T-cell (primary cell): ENCODE measurements at regions not wholly inside any gene's neighbourhood (a gene's known extent, or its start where the extent isn't known, plus 50 kb on each side); places are given as distances from the start of the nearest gene placed in this dataset.
A peak's percentile ranks its signal among the peaks of the same experiment; 100 is the strongest.
"Not testable (repeated sequence)": the region's sequence is repeated elsewhere in the genome, so short reads cannot be mapped to it uniquely, and the experiment has no call there.

Experiments
- ATAC-seq, 4 experiments: fragments of 200-7000 bp in 3 of 4; fragments of 150-1000 bp in 1 of 4; cut with Tn5 transposase; replicated peaks in 1 of 4; 1 replicate in 3 of 4; 2 replicates in 1 of 4; pipeline ENCODE4 v1.10.0; 2021; ENCODE audit warnings: moderate library complexity in 3 of 4, mild to moderate bottlenecking in 2 of 4, moderate number of reproducible peaks in 1 of 4
- CTCF ChIA-PET, 2 donors: fragments of 300-600 bp; sonication (Branson Sonifier 250); formaldehyde crosslinking; loops; one replicate each; lab custom pipeline; 2022; ENCODE audit warnings: antibody characterized with exemption in 2 of 2; lab: Charles Lee
- POLR2A ChIA-PET, 2 donors: fragments of 300-600 bp; sonication (Branson Sonifier 250); formaldehyde crosslinking; loops; one replicate each; lab custom pipeline; 2022; ENCODE audit warnings: antibody characterized with exemption in 2 of 2; lab: Charles Lee
- DNase-seq, 35 experiments: peaks; one replicate each; pipeline versions ENCODE4 v3.0.0 to v3.0.0-alpha.2; 2013 to 2023
- H3K27ac ChIP-seq: one replicate; pipeline ENCODE4 v1.5.1; 2013; ENCODE audit warnings: low read length
- H3K27me3 ChIP-seq, 2 experiments: replicated peaks in 1 of 2; 1 replicate in 1 of 2; 2 replicates in 1 of 2; pipeline versions ENCODE4 v1.6.1 to v1.7.0; 2013; ENCODE audit warnings: low read length in 1 of 2, mixed read lengths in 1 of 2; ENCODE audit not compliant: control insufficient read depth in 2 of 2, insufficient read depth in 2 of 2; ENCODE audit errors: extremely low read depth in 1 of 2
- H3K36me3 ChIP-seq, 2 donors: 1 replicate in 1 of 2; 2 replicates in 1 of 2; pipeline versions ENCODE4 v1.6.1 to v1.7.0; 2013; ENCODE audit warnings: low read length in 1 of 2; ENCODE audit not compliant: control insufficient read depth in 2 of 2, insufficient read depth in 1 of 2; ENCODE audit errors: extremely low read depth in 1 of 2
- H3K4me1 ChIP-seq, 2 experiments: 1 replicate in 1 of 2; 2 replicates in 1 of 2; pipeline versions ENCODE4 v1.6.1 to v1.7.0; 2013; ENCODE audit warnings: low read length in 2 of 2, mixed read lengths in 1 of 2; ENCODE audit not compliant: insufficient read depth in 2 of 2, control insufficient read depth in 1 of 2; ENCODE audit errors: extremely low read depth in 1 of 2
- H3K4me3 ChIP-seq, 2 donors: 1 replicate in 1 of 2; 2 replicates in 1 of 2; pipeline versions ENCODE4 v1.5.1 to v1.7.0; 2013; ENCODE audit warnings: mild to moderate bottlenecking in 2 of 2, low read length in 1 of 2, moderate library complexity in 1 of 2; ENCODE audit not compliant: control insufficient read depth in 1 of 2; ENCODE audit errors: extremely low read depth in 1 of 2
- H3K9me3 ChIP-seq: 2 replicates; pipeline ENCODE4 v1.7.0; 2013
- H3K27ac Mint-ChIP-seq, 2 donors: one replicate each; pipeline ENCODE4 v1.8.0; 2020 to 2021; ENCODE audit warnings: mild to moderate bottlenecking in 2 of 2, mixed read lengths in 2 of 2
- H3K27me3 Mint-ChIP-seq, 2 donors: one replicate each; pipeline ENCODE4 v1.8.0; 2021 to 2022; ENCODE audit warnings: mixed read lengths in 2 of 2
- H3K36me3 Mint-ChIP-seq: one replicate; pipeline ENCODE4 v1.8.0; 2021; ENCODE audit warnings: mixed read lengths
- H3K4me1 Mint-ChIP-seq, 3 donors: one replicate each; pipeline ENCODE4 v1.8.0; 2020 to 2022; ENCODE audit warnings: mixed read lengths in 3 of 3, mild to moderate bottlenecking in 1 of 3
- H3K4me3 Mint-ChIP-seq, 3 donors: one replicate each; pipeline ENCODE4 v1.8.0; 2020 to 2022; ENCODE audit warnings: mild to moderate bottlenecking in 3 of 3, mixed read lengths in 3 of 3, moderate library complexity in 3 of 3
- H3K9me3 Mint-ChIP-seq, 3 donors: one replicate each; pipeline ENCODE4 v1.8.0; 2020 to 2022; ENCODE audit warnings: mixed read lengths in 3 of 3
- WGBS: methylation state at CpG from one replicate; pipeline ENCODE4 v1.1.5; 2013; ENCODE audit warnings: missing lambda C conversion rate; ENCODE audit not compliant: insufficient coverage; 5-methylcytosine and 5-hydroxymethylcytosine counted together

GRCh38 chr17:64778240-64779097 lies 116.4 kb upstream of the SMURF2 start:
- peak in 8 of 35 experiments; percentile 15 to 39 (median 26) for DNase-seq
- peak overlapping the region; percentile 56 to 65 (median 61) for H3K4me3 Mint-ChIP-seq
- peaks cover 0 to 1% of the 10 kb centered on the region in 2 donors for H3K27me3 Mint-ChIP-seq
- ChIA-PET CTCF (no interaction called here), POLR2A (no interaction called here)
- H3K27ac ChIP-seq: no peak overlapping the region
- H3K36me3 ChIP-seq: no peaks in the 10 kb centered on the region
- peak overlapping the region; percentile 2 to 65 for H3K4me3 ChIP-seq
- no peaks in the 10 kb centered on the region for H3K9me3 ChIP-seq
- H3K27me3 ChIP-seq: peaks cover 2 to 32% of the 10 kb centered on the region in 2 experiments
- ATAC-seq: peak in 3 of 4 experiments; percentile 4 to 14 (median 12)
- H3K9me3 Mint-ChIP-seq: no peaks in the 10 kb centered on the region
- H3K4me1 ChIP-seq: peaks cover 17 to 55% of the 10 kb centered on the region in 2 experiments
- no peak overlapping the region for H3K27ac Mint-ChIP-seq
- WGBS: 61% methylated on average over 96 of the region's 107 CpGs
- H3K4me1 Mint-ChIP-seq: peaks cover 12 to 38% (median 30%) of the 10 kb centered on the region in 3 donors
- no peaks in the 10 kb centered on the region for H3K36me3 Mint-ChIP-seq

- Mint-ChIP-seq H3K36me3 (no peaks in the 10 kb centered on the region), H3K9me3 (no peaks in the 10 kb centered on the region), H3K27me3 (peaks cover 0 to 1% of the 10 kb centered on the region in 2 donors), H3K4me1 (peaks cover 12 to 38% (median 30%) of the 10 kb centered on the region in 3 donors), H3K4me3 (peak overlapping the region; percentile 50 to 56 (median 54)), H3K27ac (no peak overlapping the region)
- Histone ChIP-seq H3K27me3 (peaks cover 2 to 32% of the 10 kb centered on the region in 2 experiments), H3K9me3 (no peaks in the 10 kb centered on the region), H3K27ac (no peak overlapping the region), H3K36me3 (no peaks in the 10 kb centered on the region), H3K4me3 (peak overlapping the region in 1 of 2 donors; percentile 65), H3K4me1 (peaks cover 17 to 55% of the 10 kb centered on the region in 2 experiments)
- peak in 1 of 35 experiments; percentile 16 for DNase-seq
- 88% methylated on average over 11 of the region's 21 CpGs for WGBS
- CTCF ChIA-PET: interaction anchor here in 1 of 2 donors (0.7 kb wide), 1 partner anchor 19 kb away, joined by 3 read pairs; no protein-coding TSS in a partner anchor
- no peak for ATAC-seq
- POLR2A ChIA-PET: no interaction called here
Observed at GRCh38 chr17:64777415-64778239, 115.5 kb upstream of the SMURF2 start.

- Histone ChIP-seq H3K4me3 (peak overlapping the region; percentile 28 to 65), H3K27me3 (peaks cover 2 to 32% of the 10 kb centered on the region in 2 experiments), H3K4me1 (peaks cover 17 to 52% of the 10 kb centered on the region in 2 experiments)
- H3K27me3 Mint-ChIP-seq, H3K36me3 Mint-ChIP-seq, H3K27ac ChIP-seq, H3K27ac Mint-ChIP-seq, H3K9me3 ChIP-seq, H3K9me3 Mint-ChIP-seq, H3K36me3 ChIP-seq, POLR2A ChIA-PET: not testable (repeated sequence)
- CTCF ChIA-PET: interaction anchor here in 1 of 2 donors (0.7 kb wide), 1 partner anchor 18 kb away, joined by 3 read pairs; no protein-coding TSS in a partner anchor
- WGBS: 11% methylated on average over 32 of the region's 38 CpGs
- DNase-seq: peak in 34 of 35 experiments; percentile 35 to 80 (median 63)
- Mint-ChIP-seq H3K4me1 (peaks cover 6 to 32% (median 24%) of the 10 kb centered on the region in 3 donors), H3K4me3 (peak overlapping the region; percentile 50 to 56 (median 54))
- peak; percentile 58 to 70 (median 62) for ATAC-seq
Observed at GRCh38 chr17:64776720-64777414, 114.8 kb upstream of the SMURF2 start.

- Histone ChIP-seq H3K36me3 (no peaks in the 10 kb centered on the region), H3K4me1 (peaks cover 13 to 44% of the 10 kb centered on the region in 2 experiments), H3K27me3 (peaks cover 2 to 32% of the 10 kb centered on the region in 2 experiments), H3K4me3 (no peak overlapping the region), H3K9me3 (no peaks in the 10 kb centered on the region), H3K27ac (no peak overlapping the region)
- CTCF ChIA-PET: no interaction called here
- no peaks in the 10 kb centered on the region for H3K36me3 Mint-ChIP-seq
- peaks cover 0 to 1% of the 10 kb centered on the region in 2 donors for H3K27me3 Mint-ChIP-seq
- POLR2A ChIA-PET: no interaction called here
- peaks cover 0 to 29% (median 22%) of the 10 kb centered on the region in 3 donors for H3K4me1 Mint-ChIP-seq
- H3K9me3 Mint-ChIP-seq: no peaks in the 10 kb centered on the region
- H3K4me3 Mint-ChIP-seq: peak overlapping the region in 1 of 3 donors; percentile 56
- ATAC-seq (no peak), DNase-seq (peak in 1 of 35 experiments; percentile 23)
- WGBS: 90% methylated on average over 8 of the region's 15 CpGs
- no peak overlapping the region for H3K27ac Mint-ChIP-seq
Observed at GRCh38 chr17:64775701-64776570, 113.8 kb upstream of the SMURF2 start.

- H3K9me3 ChIP-seq: no peaks in the 10 kb centered on the region
- 92% methylated on average over 8 of the region's 10 CpGs for WGBS
- H3K36me3 Mint-ChIP-seq: no peaks in the 10 kb centered on the region
- no peak overlapping the region for H3K27ac ChIP-seq
- ChIA-PET POLR2A (interaction anchor here in 1 of 2 donors (0.5 kb wide), 1 partner anchor 782 kb away, joined by 7 read pairs; no protein-coding TSS in a partner anchor), CTCF (no interaction called here)
- H3K4me1 ChIP-seq: peaks cover 9 to 34% of the 10 kb centered on the region in 2 experiments
- ATAC-seq: no peak
- H3K36me3 ChIP-seq: no peaks in the 10 kb centered on the region
- peaks cover 0 to 29% (median 18%) of the 10 kb centered on the region in 3 donors for H3K4me1 Mint-ChIP-seq
- DNase-seq: peak in 1 of 35 experiments; percentile 21
- H3K27me3 ChIP-seq: peaks cover 2 to 26% of the 10 kb centered on the region in 2 experiments
- H3K4me3 Mint-ChIP-seq: no peak overlapping the region
- H3K4me3 ChIP-seq: no peak overlapping the region
- H3K27me3 Mint-ChIP-seq: peaks cover 0 to 1% of the 10 kb centered on the region in 2 donors
- no peaks in the 10 kb centered on the region for H3K9me3 Mint-ChIP-seq
- H3K27ac Mint-ChIP-seq: no peak overlapping the region
Observed at GRCh38 chr17:64774888-64775540, 112.9 kb upstream of the SMURF2 start.
